Ovary (tissue), 3 donors: ENCODE measurements at regions not wholly inside any gene's neighbourhood (a gene's known extent, or its start where the extent isn't known, plus 50 kb on each side); places are given as distances from the start of the nearest gene placed in this dataset.

Source experiments
- POLR2A ChIP-seq: fragments of 450-650 bp; IDR thresholded peaks from one replicate; pipeline ENCODE4 v1.6.1; 2017; ENCODE audit warnings: antibody characterized with exemption, mild to moderate bottlenecking, moderate library complexity
- TF ChIP-seq, protein P1 (sequence below), 3 donors: fragments of 450-650 bp in 2 of 3; fragments of 200-600 bp in 1 of 3; IDR thresholded peaks; one replicate each; pipeline versions ENCODE4 v1.5.1 to v1.8.0; 2016 to 2022; ENCODE audit warnings: antibody characterized with exemption in 3 of 3, mild to moderate bottlenecking in 1 of 3
- donor health status: DM: no; HTN: no; CAD: no.

DNA sequence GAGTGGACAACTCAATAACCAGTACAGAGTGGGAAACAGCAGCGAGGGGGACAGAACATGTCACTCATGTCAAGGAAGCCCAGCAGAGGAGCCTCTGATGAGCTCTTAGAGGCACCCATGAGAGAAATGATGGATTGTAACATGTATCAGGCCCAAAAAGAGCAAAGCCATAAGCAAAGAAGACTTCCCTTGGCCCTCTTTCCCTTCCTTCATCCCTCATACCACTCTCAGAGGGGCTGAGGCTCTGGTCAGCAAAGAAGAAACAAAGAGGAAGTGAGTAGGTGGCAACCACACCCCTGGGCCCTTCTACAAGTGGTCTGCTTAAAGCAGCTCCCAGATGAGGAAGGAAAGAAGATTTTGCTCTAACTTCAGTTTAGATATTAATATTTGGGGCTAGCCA lies 112.8 kb downstream of the CDC42EP3 start:
- no peak for TF ChIP-seq POLR2A
- TF ChIP-seq, protein P1, sequence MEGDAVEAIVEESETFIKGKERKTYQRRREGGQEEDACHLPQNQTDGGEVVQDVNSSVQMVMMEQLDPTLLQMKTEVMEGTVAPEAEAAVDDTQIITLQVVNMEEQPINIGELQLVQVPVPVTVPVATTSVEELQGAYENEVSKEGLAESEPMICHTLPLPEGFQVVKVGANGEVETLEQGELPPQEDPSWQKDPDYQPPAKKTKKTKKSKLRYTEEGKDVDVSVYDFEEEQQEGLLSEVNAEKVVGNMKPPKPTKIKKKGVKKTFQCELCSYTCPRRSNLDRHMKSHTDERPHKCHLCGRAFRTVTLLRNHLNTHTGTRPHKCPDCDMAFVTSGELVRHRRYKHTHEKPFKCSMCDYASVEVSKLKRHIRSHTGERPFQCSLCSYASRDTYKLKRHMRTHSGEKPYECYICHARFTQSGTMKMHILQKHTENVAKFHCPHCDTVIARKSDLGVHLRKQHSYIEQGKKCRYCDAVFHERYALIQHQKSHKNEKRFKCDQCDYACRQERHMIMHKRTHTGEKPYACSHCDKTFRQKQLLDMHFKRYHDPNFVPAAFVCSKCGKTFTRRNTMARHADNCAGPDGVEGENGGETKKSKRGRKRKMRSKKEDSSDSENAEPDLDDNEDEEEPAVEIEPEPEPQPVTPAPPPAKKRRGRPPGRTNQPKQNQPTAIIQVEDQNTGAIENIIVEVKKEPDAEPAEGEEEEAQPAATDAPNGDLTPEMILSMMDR (IDR thresholded peaks at IDR 0.05): no peak
